ENCODE measurements at regions not wholly inside any gene's neighbourhood (a gene's known extent, or its start where the extent isn't known, plus 50 kb on each side); places are given as distances from the start of the nearest gene placed in this dataset.

DNA sequence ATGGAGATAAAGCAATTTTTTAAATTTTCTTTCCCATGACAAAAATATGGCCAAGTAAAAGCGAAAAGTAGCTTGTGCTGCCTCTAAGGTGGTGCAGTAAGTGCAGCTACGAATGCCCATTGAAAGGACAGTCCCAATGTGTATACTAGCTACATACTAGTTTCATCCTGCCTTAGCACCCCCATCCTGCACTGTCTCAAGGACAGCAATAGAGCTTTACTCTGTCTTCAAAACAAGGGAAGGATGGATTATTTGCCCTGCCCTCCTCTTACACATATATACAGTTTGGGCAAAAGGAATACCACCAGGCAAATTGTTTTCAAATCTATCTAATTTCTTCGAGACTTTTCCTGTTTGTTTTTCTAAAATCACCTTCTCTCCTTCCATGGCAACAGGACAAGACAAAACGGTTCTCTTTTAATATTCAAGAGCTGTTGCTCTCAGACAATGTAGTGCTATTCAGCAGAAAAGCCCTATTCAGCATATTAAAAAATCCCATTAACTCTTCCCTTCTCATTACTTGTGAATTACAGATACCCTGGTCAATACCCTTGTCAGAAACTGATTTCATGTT, 75.1 kb upstream of the SLC7A11 start:
- no peak overlapping the region for H3K4me3 ChIP-seq (ENCODE audit: low read depth, low read length)
- TF ChIP-seq, protein P1, sequence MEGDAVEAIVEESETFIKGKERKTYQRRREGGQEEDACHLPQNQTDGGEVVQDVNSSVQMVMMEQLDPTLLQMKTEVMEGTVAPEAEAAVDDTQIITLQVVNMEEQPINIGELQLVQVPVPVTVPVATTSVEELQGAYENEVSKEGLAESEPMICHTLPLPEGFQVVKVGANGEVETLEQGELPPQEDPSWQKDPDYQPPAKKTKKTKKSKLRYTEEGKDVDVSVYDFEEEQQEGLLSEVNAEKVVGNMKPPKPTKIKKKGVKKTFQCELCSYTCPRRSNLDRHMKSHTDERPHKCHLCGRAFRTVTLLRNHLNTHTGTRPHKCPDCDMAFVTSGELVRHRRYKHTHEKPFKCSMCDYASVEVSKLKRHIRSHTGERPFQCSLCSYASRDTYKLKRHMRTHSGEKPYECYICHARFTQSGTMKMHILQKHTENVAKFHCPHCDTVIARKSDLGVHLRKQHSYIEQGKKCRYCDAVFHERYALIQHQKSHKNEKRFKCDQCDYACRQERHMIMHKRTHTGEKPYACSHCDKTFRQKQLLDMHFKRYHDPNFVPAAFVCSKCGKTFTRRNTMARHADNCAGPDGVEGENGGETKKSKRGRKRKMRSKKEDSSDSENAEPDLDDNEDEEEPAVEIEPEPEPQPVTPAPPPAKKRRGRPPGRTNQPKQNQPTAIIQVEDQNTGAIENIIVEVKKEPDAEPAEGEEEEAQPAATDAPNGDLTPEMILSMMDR (IDR thresholded peaks at IDR 0.05; ENCODE audit: low read depth, low read length): no peak

DNA sequence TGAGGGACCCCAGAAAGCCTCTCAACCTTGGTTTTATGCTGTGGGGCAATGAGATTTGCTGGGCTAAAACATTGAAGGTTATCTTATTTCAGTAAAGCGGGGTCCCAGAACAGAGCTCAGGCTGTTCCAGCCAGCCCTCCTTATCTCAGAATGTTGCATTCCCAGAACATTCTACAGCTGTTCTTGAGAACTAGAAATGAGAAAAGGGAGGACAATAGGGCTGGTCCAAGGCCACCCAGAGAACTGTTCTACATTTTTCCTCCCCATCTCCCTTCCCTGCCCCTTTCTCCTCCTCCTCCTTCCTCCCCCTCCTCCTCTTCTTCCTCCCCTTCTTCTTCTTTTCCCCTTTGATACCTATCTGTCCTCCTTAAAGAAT, 70.4 kb upstream of the SLC7A11 start:
- no peak overlapping the region for H3K4me3 ChIP-seq (ENCODE audit: low read depth, low read length)
- TF ChIP-seq, protein P1 (IDR thresholded peaks at IDR 0.05; ENCODE audit: low read depth, low read length): no peak

DNA sequence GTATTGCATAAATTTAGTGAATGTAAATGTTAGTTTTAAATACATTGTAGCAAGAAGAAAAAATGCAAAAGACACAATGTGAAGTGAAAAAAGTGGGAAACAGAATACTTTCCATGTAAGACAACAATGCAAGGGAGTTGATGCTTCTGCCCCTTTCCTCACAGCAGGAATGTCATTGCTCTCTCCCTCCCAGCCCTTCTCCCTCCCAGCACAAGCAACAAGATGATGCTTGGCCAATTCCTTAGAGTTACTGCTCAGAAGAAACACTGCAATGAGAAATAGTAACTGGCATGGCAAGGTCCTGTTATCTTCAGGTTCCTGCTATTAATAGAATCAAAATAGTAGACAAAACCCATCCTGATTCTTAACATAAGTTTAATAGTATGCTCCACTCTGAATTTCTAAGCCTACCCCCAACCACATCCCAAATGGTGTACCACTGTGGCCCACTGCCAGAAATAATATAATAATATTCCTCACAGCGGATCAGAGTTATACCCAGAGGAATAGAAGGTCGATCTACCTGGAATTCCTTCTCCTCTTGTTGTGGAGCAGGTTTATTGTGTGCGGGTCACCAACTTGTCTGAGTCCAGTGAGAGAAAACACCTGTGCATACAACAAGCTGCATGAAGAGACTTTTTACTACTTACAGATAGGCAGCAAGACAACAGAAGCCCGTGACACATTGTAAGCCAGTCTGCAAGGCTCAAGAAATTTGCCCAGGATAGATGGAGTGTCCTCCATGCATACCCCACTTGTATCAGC, 69.8 kb upstream of the SLC7A11 start:
- H3K4me3 ChIP-seq (ENCODE audit: low read depth, low read length): no peak overlapping the region
- TF ChIP-seq, protein P1 (IDR thresholded peaks at IDR 0.05; ENCODE audit: low read depth, low read length): no peak

DNA sequence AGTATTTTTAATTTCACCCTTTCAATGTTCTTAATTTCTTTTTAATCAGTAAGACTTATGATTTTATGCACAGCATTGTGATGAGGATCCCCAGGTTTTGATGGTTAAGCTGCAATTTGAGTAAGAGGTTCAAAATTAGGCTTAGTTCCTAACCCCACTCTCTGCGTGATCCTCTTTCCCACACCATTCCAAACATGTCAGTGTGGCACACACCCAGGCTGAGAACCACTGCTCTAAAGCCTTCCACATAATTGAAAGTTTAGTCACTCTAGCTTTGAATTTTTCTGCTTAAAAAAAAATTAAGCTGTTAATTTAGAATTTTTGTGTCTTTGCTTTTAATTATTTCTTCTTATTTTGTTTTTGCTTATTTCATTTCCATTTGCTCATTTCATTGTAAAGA, 68.8 kb upstream of the SLC7A11 start:
- TF ChIP-seq, protein P1 (IDR thresholded peaks at IDR 0.05; ENCODE audit: low read depth, low read length): no peak
- no peak overlapping the region for H3K4me3 ChIP-seq (ENCODE audit: low read depth, low read length)

DNA sequence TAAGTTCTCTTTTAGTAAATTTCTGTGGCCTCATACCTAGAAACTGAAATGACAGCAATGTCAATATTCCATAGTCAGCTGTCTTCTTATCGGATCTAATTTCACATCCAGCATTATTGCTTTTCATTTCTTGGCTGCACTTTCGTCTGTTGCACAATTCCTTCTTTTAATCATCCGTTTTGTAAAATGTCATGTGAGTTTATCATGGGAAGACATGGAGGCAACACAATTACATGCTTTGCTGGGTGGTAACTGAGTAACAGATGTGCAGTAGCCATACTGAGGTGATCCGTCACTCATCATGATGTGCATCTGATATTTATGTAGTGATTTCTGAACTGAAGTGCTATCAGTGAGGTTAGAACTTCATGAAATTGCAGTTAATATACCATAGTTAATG, 68.3 kb upstream of the SLC7A11 start:
- no peak overlapping the region for H3K4me3 ChIP-seq (ENCODE audit: low read depth, low read length)
- TF ChIP-seq, protein P1 (IDR thresholded peaks at IDR 0.05; ENCODE audit: low read depth, low read length): no peak

DNA sequence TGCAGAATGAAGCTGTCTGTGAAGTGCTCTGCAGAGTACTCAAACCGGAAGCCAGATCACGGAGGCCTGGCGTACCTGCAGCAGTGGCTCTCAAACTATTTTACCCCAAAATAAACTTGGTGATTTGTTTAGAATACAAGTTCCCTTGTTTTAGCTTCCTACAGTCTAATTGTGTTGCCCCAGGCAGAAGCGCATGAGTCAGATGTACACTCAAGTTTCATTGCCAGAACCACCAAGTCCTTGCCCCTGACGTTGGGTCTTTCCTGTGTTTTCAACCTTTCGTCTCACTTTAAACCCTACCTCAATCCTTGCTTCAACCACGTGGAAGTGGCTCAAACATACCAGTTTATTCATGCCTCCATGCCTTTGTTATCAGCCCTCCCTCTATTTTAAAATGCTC, 66.2 kb upstream of the SLC7A11 start:
- H3K4me3 ChIP-seq (ENCODE audit: low read depth, low read length): no peak overlapping the region
- TF ChIP-seq, protein P1 (IDR thresholded peaks at IDR 0.05; ENCODE audit: low read depth, low read length): no peak

DNA sequence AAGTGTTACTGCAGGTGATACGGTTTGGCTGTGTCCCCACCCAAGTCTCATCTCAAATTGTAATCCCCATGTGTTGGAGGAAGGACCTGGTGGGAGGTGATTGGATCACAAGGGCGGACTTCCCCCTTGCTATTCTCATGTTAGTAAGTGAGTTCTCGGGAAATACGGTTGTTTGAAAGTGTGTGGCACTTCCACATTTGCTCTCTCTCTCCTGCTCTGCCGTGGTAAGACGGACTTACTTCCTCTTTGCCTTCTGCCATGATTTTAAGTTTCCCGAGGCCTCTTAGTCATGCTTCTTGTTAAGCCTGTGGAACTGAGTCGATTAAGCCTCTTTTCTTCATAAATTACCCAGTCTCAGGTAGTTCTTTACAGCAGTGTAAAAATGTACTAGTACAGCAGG, 65.2 kb upstream of the SLC7A11 start:
- no peak overlapping the region for H3K4me3 ChIP-seq (ENCODE audit: low read depth, low read length)
- TF ChIP-seq, protein P1 (IDR thresholded peaks at IDR 0.05; ENCODE audit: low read depth, low read length): no peak
